Hepatocyte (in vitro differentiated cells): ENCODE measurements at regions not wholly inside any gene's neighbourhood (a gene's known extent, or its start where the extent isn't known, plus 50 kb on each side); places are given as distances from the start of the nearest gene placed in this dataset.

ENCODE experiments used
- CTCF ChIP-seq: fragments of 200-600 bp; sonication (generic); IDR thresholded peaks from 2 replicates; pipeline ENCODE4 v1.5.1; 2016; ENCODE audit warnings: antibody characterized with exemption, mild to moderate bottlenecking; ENCODE audit not compliant: poor library complexity
- EZH2phosphoT487 ChIP-seq: fragments of 200-600 bp; sonication (generic); IDR thresholded peaks from one replicate; pipeline ENCODE4 v1.6.1; 2018; ENCODE audit warnings: antibody characterized with exemption, mild to moderate bottlenecking, low read depth, moderate library complexity; ENCODE audit not compliant: unreplicated experiment, severe bottlenecking

- TF ChIP-seq EZH2phosphoT487 (no peak), CTCF (no peak)
Measured at GRCh38 chr13:71967990-71968389, 101.0 kb upstream of the DACH1 start.
